Uterus (tissue), 3 donors: ENCODE measurements at regions not wholly inside any gene's neighbourhood (a gene's known extent, or its start where the extent isn't known, plus 50 kb on each side); places are given as distances from the start of the nearest gene placed in this dataset.

ENCODE experiments used
- DNase-seq, 2 donors: peaks; one replicate each; pipeline ENCODE4 v3.0.0-alpha.2; 2019 to 2020
- H3K27ac ChIP-seq, 2 donors: fragments of 200-600 bp; sonication (generic); 1 replicate in 1 of 2; 2 replicates in 1 of 2; pipeline ENCODE4 v1.5.1; 2016 to 2018
- H3K27me3 ChIP-seq, 2 donors: fragments of 200-600 bp; sonication (generic); one replicate each; pipeline ENCODE4 v1.5.1; 2018 to 2019; ENCODE audit warnings: control low read depth in 1 of 2
- H3K36me3 ChIP-seq, 2 donors: fragments of 200-600 bp; sonication (generic); one replicate each; pipeline ENCODE4 v1.5.1; 2019; ENCODE audit warnings: control low read depth in 1 of 2
- H3K4me1 ChIP-seq, 2 donors: fragments of 200-600 bp; sonication (generic); one replicate each; pipeline ENCODE4 v1.5.1; 2018 to 2019; ENCODE audit warnings: control low read depth in 1 of 2
- H3K4me3 ChIP-seq, 2 donors: fragments of 200-600 bp; sonication (generic); 1 replicate in 1 of 2; 2 replicates in 1 of 2; pipeline ENCODE4 v1.5.1; 2018 to 2019; ENCODE audit warnings: mild to moderate bottlenecking in 1 of 2
- H3K9me3 ChIP-seq, 2 donors: fragments of 200-600 bp; sonication (generic); one replicate each; pipeline ENCODE4 v1.5.1; 2019; ENCODE audit warnings: control low read depth in 1 of 2
- CTCF ChIP-seq, 4 experiments: fragments of 200-600 bp in 2 of 4; fragments of 450-650 bp in 2 of 4; sonication (generic) in 2 of 4; IDR thresholded peaks; one replicate each; pipeline ENCODE4 v1.5.1; 2016 to 2019; ENCODE audit warnings: antibody characterized with exemption in 4 of 4, mild to moderate bottlenecking in 2 of 4, moderate library complexity in 1 of 4
- POLR2A ChIP-seq, 2 donors: fragments of 450-650 bp; IDR thresholded peaks; one replicate each; pipeline ENCODE4 v1.6.1; 2016; ENCODE audit warnings: antibody characterized with exemption in 2 of 2, mild to moderate bottlenecking in 1 of 2, moderate library complexity in 1 of 2
- intact Hi-C: fragments of 100-400 bp; cut with DNase I; formaldehyde crosslinking; loops from one replicate; pipeline ENCODE4 v1.15.1; 2023; ENCODE audit warnings: low total_unique reads
- donor health status: DM: yes; HTN: yes; CAD: no.

- Histone ChIP-seq H3K9me3 (no peaks in the 10 kb centered on the region), H3K27ac (no peak overlapping the region), H3K27me3 (no peaks in the 10 kb centered on the region), H3K36me3 (no peaks in the 10 kb centered on the region), H3K4me1 (no peaks in the 10 kb centered on the region), H3K4me3 (no peak overlapping the region)
- DNase-seq: no peak
- intact Hi-C loops: no loop called here
- TF ChIP-seq POLR2A (IDR thresholded peaks at IDR 0.05) (no peak), CTCF (IDR thresholded peaks at IDR 0.05) (no peak)
Measured at GRCh38 chr6:147735924-147736323, 227.4 kb downstream of the SAMD5 start.

GRCh38 chr6:147737115-147737514 lies 228.6 kb downstream of the SAMD5 start:
- Histone ChIP-seq H3K36me3 (no peaks in the 10 kb centered on the region), H3K27ac (no peak overlapping the region), H3K4me3 (no peak overlapping the region), H3K9me3 (no peaks in the 10 kb centered on the region), H3K27me3 (no peaks in the 10 kb centered on the region), H3K4me1 (no peaks in the 10 kb centered on the region)
- no peak for DNase-seq
- intact Hi-C loops: no loop called here
- TF ChIP-seq CTCF (IDR thresholded peaks at IDR 0.05) (no peak), POLR2A (IDR thresholded peaks at IDR 0.05) (no peak)

- intact Hi-C loops: no loop called here
- Histone ChIP-seq H3K4me3 (no peak overlapping the region), H3K36me3 (no peaks in the 10 kb centered on the region), H3K9me3 (no peaks in the 10 kb centered on the region), H3K27ac (peak overlapping the region in 1 of 2 donors; percentile 36), H3K4me1 (no peaks in the 10 kb centered on the region), H3K27me3 (no peaks in the 10 kb centered on the region)
- no peak for DNase-seq
- TF ChIP-seq CTCF (IDR thresholded peaks at IDR 0.05): no peak
- no peak for TF ChIP-seq POLR2A (IDR thresholded peaks at IDR 0.05)
Measured at GRCh38 chr6:147738099-147738498, 229.6 kb downstream of the SAMD5 start.

- no peaks in the 10 kb centered on the region for H3K36me3 ChIP-seq
- TF ChIP-seq POLR2A (IDR thresholded peaks at IDR 0.05): no peak
- TF ChIP-seq CTCF (IDR thresholded peaks at IDR 0.05): no peak
- intact Hi-C loops: no loop called here
- no peaks in the 10 kb centered on the region for H3K4me1 ChIP-seq
- H3K27me3 ChIP-seq: no peaks in the 10 kb centered on the region
- H3K4me3 ChIP-seq: no peak overlapping the region
- DNase-seq: peak; percentile 48 to 63
- H3K27ac ChIP-seq: peak overlapping the region in 1 of 2 donors; percentile 36
- no peaks in the 10 kb centered on the region for H3K9me3 ChIP-seq
Measured at GRCh38 chr6:147738516-147739162, 230.1 kb downstream of the SAMD5 start.

GRCh38 chr6:147740326-147740725 lies 231.8 kb downstream of the SAMD5 start:
- Histone ChIP-seq H3K27ac (no peak overlapping the region), H3K36me3 (no peaks in the 10 kb centered on the region), H3K4me1 (no peaks in the 10 kb centered on the region), H3K9me3 (no peaks in the 10 kb centered on the region), H3K27me3 (no peaks in the 10 kb centered on the region), H3K4me3 (no peak overlapping the region)
- TF ChIP-seq POLR2A (IDR thresholded peaks at IDR 0.05) (no peak), CTCF (IDR thresholded peaks at IDR 0.05) (no peak)
- DNase-seq: no peak
- intact Hi-C loops: no loop called here
